ENCODE measurements at regions not wholly inside any gene's neighbourhood (a gene's known extent, or its start where the extent isn't known, plus 50 kb on each side); places are given as distances from the start of the nearest gene placed in this dataset.

GRCh38 chr13:77838271-77838670, 80.4 kb downstream of the EDNRB start:
- no peak for DNase-seq (ENCODE audit: extremely low spot score, unreplicated experiment)
- H3K27me3 Mint-ChIP-seq: peaks cover 6% of the 10 kb centered on the region
- no peaks in the 10 kb centered on the region for H3K9me3 Mint-ChIP-seq
- peaks cover 9% of the 10 kb centered on the region for H3K4me1 Mint-ChIP-seq (ENCODE audit: unreplicated experiment)
- no peaks in the 10 kb centered on the region for H3K36me3 Mint-ChIP-seq
- H3K27ac Mint-ChIP-seq: no peak overlapping the region
- no peak overlapping the region for H3K4me3 Mint-ChIP-seq
- TF ChIP-seq, protein P1, sequence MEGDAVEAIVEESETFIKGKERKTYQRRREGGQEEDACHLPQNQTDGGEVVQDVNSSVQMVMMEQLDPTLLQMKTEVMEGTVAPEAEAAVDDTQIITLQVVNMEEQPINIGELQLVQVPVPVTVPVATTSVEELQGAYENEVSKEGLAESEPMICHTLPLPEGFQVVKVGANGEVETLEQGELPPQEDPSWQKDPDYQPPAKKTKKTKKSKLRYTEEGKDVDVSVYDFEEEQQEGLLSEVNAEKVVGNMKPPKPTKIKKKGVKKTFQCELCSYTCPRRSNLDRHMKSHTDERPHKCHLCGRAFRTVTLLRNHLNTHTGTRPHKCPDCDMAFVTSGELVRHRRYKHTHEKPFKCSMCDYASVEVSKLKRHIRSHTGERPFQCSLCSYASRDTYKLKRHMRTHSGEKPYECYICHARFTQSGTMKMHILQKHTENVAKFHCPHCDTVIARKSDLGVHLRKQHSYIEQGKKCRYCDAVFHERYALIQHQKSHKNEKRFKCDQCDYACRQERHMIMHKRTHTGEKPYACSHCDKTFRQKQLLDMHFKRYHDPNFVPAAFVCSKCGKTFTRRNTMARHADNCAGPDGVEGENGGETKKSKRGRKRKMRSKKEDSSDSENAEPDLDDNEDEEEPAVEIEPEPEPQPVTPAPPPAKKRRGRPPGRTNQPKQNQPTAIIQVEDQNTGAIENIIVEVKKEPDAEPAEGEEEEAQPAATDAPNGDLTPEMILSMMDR (conservative IDR thresholded peaks at IDR 0.05): no peak

DNA sequence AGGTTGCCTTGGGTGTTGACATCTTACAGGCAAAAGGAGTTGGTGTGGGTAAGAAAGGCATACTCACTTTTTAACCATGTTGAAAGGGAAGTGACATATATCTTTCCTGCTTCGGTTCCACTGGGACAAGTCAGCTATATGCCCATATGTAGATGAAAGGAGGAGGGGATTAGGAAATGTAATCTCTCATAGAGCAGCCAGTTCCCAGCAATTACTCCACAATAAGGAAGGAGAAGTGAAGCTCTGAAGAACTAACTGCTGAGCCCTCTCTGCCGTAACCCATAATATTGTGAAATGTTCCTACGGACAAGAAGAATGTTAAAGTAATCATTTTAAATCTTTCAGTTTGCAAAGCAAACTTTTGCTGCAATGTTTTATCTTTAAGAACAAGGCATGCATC, 82.2 kb downstream of the EDNRB start:
- Mint-ChIP-seq H3K4me3 (no peak overlapping the region), H3K9me3 (no peaks in the 10 kb centered on the region), H3K36me3 (no peaks in the 10 kb centered on the region), H3K27me3 (peaks cover 10% of the 10 kb centered on the region), H3K27ac (no peak overlapping the region), H3K4me1 (ENCODE audit: unreplicated experiment) (peaks cover 9% of the 10 kb centered on the region)
- TF ChIP-seq, protein P1 (conservative IDR thresholded peaks at IDR 0.05): no peak
- DNase-seq (ENCODE audit: extremely low spot score, unreplicated experiment): no peak

- no peak for DNase-seq (ENCODE audit: extremely low spot score, unreplicated experiment)
- no peak overlapping the region for H3K4me3 Mint-ChIP-seq
- no peaks in the 10 kb centered on the region for H3K9me3 Mint-ChIP-seq
- TF ChIP-seq, protein P1 (conservative IDR thresholded peaks at IDR 0.05): no peak
- H3K36me3 Mint-ChIP-seq: no peaks in the 10 kb centered on the region
- peaks cover 12% of the 10 kb centered on the region for H3K4me1 Mint-ChIP-seq (ENCODE audit: unreplicated experiment)
- peaks cover 16% of the 10 kb centered on the region for H3K27me3 Mint-ChIP-seq
- H3K27ac Mint-ChIP-seq: no peak overlapping the region
Measured at GRCh38 chr13:77833331-77833863, 85.2 kb downstream of the EDNRB start.

DNA sequence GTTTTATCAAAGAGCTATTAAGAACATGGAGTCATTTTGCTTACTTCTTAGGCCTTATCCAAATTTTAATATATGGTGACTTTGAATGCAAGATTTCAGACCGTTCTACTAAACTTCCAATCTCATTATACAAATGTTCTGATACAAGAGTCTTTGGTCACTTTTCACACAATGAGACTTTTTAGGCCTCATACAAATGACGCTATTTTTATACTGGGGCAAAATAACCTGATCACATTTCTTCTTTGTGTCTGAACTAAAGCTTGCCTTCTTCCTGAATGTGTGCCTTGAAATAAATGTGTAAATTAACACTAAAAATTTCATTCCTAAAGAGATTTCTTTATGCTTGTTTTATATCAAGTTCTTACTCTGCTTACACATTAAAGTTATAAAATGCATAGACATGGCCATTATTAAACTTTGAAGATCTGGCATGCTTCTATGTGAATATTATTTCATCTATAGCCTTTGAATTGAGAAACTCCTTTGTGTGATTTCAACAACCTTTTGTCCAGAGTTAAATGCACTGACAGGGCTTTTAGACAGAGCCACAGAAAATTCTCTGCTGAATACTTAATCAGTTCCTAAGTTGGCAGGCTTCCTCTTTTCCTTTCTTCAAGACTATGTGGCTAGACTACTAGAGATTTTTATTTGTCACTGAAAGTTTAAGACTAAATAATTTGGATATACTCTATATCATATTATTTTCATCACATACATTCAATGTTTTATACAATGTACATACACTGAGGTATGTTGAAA, 86.1 kb downstream of the EDNRB start:
- Mint-ChIP-seq H3K27me3 (peaks cover 24% of the 10 kb centered on the region), H3K4me3 (no peak overlapping the region), H3K4me1 (ENCODE audit: unreplicated experiment) (peaks cover 12% of the 10 kb centered on the region), H3K9me3 (no peaks in the 10 kb centered on the region), H3K27ac (no peak overlapping the region), H3K36me3 (no peaks in the 10 kb centered on the region)
- DNase-seq (ENCODE audit: extremely low spot score, unreplicated experiment): no peak
- TF ChIP-seq, protein P1 (conservative IDR thresholded peaks at IDR 0.05): no peak

DNA sequence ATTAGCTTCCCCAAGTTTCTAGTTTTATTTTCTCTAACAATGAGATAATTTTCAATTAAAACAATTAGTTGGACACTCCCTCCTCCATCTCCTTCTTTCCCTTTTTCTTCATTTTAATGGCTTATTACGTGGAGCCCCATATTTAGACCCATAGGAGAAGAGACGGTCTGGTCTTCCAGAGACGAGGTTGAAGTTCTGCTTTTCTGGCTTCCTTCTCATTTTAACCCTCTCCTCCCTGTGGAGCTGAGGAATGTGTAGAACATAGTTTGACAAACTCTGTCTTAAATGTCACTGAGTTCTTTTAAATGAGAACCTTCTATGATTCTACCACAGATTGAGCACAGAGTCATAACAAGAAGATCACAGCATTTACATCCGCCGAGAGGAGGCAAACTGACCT, 86.8 kb downstream of the EDNRB start:
- no peaks in the 10 kb centered on the region for H3K9me3 Mint-ChIP-seq
- peaks cover 25% of the 10 kb centered on the region for H3K27me3 Mint-ChIP-seq
- DNase-seq (ENCODE audit: extremely low spot score, unreplicated experiment): no peak
- H3K4me1 Mint-ChIP-seq (ENCODE audit: unreplicated experiment): peaks cover 12% of the 10 kb centered on the region
- no peak overlapping the region for H3K4me3 Mint-ChIP-seq
- H3K27ac Mint-ChIP-seq: no peak overlapping the region
- no peaks in the 10 kb centered on the region for H3K36me3 Mint-ChIP-seq
- TF ChIP-seq, protein P1 (conservative IDR thresholded peaks at IDR 0.05): no peak
